Ureter (tissue), 1 donor: ENCODE measurements at regions not wholly inside any gene's neighbourhood (a gene's known extent, or its start where the extent isn't known, plus 50 kb on each side); places are given as distances from the start of the nearest gene placed in this dataset.

ENCODE experiments used
- DNase-seq: peaks from one replicate; pipeline ENCODE4 v3.0.0-alpha.2; 2020; ENCODE audit warnings: low spot score
- donor health status: DM: yes; HTN: yes; CAD: no.

- DNase-seq: no peak
These were observed 2118.9 kb downstream of the MAT2B start for GRCh38 chr5:165624166-165624946.

- no peak for DNase-seq
These were observed 2120.7 kb downstream of the MAT2B start for GRCh38 chr5:165626161-165626560.

DNA sequence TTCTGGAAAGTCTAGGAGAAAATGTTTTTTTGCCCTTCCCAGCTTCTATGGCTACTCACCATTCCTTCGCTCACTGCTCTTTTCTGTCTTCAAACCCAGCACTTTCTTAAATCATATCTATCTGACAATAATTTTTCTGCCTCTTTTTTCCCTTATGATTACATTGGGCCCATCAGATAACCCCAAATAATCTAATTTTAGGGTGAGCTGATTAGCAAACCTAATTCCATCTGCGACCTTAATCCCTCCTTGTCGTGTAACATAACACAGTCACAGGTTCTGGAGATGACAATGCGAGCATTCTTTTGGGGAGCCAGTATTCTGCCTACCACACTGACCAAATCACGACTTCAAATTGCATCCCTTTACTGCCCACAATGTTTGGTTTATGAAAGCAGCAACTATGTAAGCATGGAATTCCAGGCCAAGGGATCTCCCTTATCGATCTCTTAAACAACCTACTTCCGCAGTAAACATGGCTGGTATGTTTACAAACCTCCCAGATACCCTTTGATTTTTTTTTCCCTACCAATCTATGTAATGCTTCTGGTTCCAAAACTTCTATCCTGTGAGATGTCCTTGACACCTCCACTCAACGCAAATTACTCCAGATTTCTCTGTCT, 2122.2 kb downstream of the MAT2B start:
- DNase-seq: no peak

- DNase-seq: peak; percentile 49
These were observed 2124.9 kb downstream of the MAT2B start for GRCh38 chr5:165630261-165630778.

DNA sequence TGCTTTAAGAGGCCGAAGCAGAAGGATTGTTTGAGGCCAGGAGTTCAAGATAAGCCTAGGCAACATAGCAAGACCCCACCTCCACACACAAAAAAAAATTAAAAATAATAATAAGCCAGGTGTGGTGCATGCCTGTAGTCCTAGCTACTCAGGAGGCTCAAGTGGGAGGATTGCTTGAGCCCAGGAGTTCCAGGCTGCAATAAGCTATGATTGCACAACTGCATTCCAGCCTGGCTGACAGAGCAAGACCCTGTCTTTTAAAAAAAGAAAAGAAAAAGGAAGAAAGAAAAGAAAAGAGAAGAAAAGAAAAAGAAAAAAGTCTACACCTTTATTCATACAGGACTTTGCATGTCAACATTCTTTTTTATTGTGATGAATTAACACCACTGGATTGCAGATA, 2125.8 kb downstream of the MAT2B start:
- no peak for DNase-seq

- DNase-seq: no peak
These were observed 2136.9 kb downstream of the MAT2B start for GRCh38 chr5:165642366-165642765.

DNA sequence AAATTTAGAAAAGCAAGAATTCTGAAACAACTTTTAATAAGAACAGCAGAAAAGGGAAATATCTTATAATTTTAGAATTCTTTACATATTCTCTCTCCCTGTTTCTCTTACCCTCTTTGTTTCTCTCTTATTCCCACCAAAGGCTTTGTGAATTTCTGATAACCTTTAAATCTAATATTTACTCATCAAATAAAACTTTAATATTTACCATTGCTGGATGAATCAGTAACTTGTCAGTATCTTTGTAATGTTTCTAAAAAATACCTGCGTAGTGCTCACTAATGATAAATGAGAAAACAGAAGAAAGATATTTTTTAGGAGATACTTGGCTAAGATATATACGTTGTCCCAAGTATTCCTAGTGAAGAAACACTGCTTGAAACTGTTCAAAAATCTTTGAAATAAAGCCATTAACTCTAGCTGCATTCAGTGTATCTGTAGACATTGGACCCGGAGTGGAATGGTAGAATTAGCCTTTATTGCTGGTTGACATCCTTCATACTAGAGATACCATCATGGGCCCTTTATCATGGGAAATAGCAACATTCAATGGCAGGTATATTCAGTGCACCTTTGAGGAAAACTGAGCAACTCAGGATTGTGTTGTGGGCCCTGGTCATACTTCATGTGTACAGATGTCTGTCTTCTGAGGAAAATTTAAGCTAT, 2160.4 kb downstream of the MAT2B start:
- DNase-seq: no peak

DNA sequence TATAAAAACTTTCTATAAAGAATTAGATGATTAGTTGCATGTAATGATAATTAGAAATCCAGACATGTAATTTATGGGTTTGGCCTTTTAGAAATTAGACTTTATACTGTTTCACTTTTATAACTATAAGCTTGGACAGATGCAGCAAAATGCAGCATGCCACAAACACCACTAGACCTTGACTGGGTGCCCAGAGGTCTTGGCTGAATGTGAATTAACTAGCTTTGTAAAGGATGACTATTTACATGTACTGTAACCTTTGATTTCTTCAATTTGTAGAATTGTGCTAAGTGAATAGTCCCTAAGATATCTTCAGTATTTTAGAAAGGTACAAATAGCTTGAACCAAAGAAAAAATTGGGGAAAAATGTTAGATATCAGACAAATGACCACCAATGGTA, 2168.1 kb downstream of the MAT2B start:
- DNase-seq: no peak

GRCh38 chr5:165695796-165696195, 2190.4 kb downstream of the MAT2B start:
- DNase-seq: no peak

DNA sequence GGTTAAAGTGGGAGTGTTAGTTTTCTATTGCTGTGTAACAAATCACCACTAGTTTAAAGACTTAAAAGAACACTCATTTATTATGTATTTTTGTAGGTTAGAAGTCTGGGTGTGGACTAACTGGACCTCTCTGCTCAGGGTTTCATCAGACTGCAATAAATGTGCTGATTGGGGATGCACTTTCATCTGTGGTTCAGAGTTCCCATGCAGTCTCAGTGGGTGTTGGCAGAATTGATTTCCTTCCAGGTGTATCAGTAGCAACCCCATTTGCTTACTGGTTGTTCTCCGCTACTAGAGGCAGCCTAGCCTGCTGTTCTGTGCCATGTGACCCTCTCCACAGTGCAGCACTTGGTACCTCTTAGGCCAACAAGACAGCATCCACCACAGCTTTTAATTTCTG, 2200.5 kb downstream of the MAT2B start:
- DNase-seq: no peak

DNA sequence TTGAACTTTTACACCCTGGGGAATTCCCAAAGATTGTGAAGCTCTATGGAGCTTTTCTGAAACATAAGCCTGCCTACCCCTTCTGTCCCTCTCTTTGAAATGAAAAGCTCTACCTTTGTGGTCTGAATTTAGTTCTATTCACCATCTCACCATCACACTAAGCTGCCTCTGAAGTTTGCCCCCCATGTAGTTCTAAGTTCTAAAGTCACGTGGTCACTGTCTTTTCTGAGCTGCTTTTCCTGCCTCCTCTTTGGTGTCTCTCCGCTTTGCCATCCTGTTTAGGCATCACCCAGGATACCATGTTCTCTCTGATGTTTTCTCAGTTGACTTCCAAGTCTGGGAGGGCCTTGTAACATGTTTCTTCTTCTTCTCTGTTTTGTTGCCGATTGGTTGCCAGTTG, 2206.6 kb downstream of the MAT2B start:
- no peak for DNase-seq

- DNase-seq: no peak
These were observed 2209.2 kb downstream of the MAT2B start for GRCh38 chr5:165714598-165714997.

GRCh38 chr5:165720901-165721300, 2215.5 kb downstream of the MAT2B start:
- DNase-seq: no peak

DNA sequence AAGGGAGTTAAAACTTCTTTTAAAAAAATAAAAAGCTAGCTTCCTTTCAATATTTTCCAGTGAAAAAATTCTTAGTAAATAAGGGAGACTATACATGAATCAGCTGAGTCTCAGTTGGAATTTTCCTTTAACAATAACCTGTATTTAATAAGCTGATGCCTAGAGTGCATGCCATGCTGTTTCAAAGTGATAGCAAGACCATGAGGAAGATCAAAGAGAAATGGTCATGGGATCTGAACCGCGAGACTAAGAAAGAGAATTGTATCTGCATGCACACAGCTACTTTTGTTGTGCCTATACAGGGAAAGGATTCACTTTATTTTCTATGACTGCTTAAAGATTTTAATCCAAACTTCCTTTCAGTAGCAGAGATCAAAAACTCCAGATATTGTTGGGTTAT, 2217.0 kb downstream of the MAT2B start:
- DNase-seq: no peak

- DNase-seq: no peak
These were observed 2218.5 kb downstream of the MAT2B start for GRCh38 chr5:165723931-165724330.

DNA sequence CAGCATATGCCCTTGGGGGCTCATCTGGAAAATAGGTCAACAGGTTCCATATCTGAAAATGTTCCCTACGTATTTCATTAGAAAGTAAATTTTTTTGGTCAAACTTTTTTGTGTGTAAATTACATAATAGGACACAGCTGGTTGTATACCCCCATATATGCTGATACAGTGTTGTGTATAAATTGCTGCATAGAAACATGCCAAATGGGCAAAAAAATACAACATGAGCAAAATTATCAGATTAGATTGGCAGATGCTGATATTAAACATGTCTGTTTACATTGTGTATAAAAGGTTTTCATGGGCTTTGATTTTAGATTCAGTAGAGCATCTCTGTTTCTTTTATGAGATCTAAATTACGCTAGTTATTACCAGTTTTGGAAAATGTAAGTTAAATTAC, 2223.0 kb downstream of the MAT2B start:
- DNase-seq: no peak

- no peak for DNase-seq
These were observed 2230.0 kb downstream of the MAT2B start for GRCh38 chr5:165735388-165735787.

GRCh38 chr5:165739079-165739741, 2233.8 kb downstream of the MAT2B start:
- DNase-seq: no peak

GRCh38 chr5:165757791-165758190, 2252.4 kb downstream of the MAT2B start:
- DNase-seq: no peak

DNA sequence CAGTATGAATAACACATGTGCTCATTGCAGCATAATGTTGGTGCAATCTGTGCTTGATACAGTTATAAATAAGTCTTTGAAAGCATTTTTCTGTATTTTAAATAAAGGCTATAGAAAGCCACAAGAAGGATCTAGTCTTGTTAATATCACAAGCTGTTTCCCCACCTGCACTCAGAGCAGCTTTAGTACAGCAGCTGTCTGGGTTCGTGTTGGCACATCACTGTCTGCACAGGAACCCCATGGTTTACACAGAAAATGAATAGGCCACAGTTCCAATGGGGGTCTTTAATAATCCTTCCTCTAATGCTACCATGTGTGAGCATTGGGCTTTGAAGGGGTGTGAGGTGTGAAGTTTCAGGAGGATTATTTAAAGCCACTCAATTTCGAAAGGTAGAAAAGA, 2269.7 kb downstream of the MAT2B start:
- DNase-seq: no peak

DNA sequence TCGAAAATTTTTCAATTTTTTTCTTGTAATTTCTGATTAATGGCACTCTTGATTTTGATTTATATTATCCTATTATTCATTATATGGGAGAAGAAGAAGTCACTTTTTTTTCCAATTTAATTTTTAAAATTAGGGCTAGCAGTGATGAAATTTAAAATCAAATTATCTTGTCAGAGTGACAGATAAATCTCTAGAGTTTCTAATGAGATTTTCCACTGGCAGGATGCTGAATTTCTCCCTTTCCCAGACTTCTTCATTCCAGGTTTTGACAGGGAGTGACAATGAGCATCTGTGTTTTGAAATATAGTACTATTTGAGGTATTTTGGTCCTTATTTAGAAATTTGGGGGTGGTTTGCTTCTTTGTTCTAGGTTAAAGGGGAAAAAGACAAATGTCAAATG, 2274.1 kb downstream of the MAT2B start:
- DNase-seq: no peak

- DNase-seq: no peak
These were observed 2275.5 kb downstream of the MAT2B start for GRCh38 chr5:165780901-165781300.
